Keratinocyte (primary cell): ENCODE measurements at regions not wholly inside any gene's neighbourhood (a gene's known extent, or its start where the extent isn't known, plus 50 kb on each side); places are given as distances from the start of the nearest gene placed in this dataset.

Source experiments
- EZH2 ChIP-seq: IDR thresholded peaks from one replicate; pipeline ENCODE4 v1.6.1; 2012; ENCODE audit warnings: inconsistent platforms, mild to moderate bottlenecking, low read length, moderate library complexity
- TF ChIP-seq, protein P1 (sequence below), 3 experiments: IDR thresholded peaks in 1 of 3; conservative IDR thresholded peaks in 1 of 3; optimal IDR thresholded peaks in 1 of 3; 2 replicates in 2 of 3; 3 replicates in 1 of 3; pipeline versions ENCODE3 to v1.5.1; 2011; ENCODE audit warnings: low read length in 3 of 3, mild to moderate bottlenecking in 3 of 3, moderate library complexity in 2 of 3, control low read depth in 1 of 3, inconsistent platforms in 1 of 3; ENCODE audit not compliant: insufficient read depth in 2 of 3; ENCODE audit errors: extremely low read depth in 1 of 3

- TF ChIP-seq, protein P1, sequence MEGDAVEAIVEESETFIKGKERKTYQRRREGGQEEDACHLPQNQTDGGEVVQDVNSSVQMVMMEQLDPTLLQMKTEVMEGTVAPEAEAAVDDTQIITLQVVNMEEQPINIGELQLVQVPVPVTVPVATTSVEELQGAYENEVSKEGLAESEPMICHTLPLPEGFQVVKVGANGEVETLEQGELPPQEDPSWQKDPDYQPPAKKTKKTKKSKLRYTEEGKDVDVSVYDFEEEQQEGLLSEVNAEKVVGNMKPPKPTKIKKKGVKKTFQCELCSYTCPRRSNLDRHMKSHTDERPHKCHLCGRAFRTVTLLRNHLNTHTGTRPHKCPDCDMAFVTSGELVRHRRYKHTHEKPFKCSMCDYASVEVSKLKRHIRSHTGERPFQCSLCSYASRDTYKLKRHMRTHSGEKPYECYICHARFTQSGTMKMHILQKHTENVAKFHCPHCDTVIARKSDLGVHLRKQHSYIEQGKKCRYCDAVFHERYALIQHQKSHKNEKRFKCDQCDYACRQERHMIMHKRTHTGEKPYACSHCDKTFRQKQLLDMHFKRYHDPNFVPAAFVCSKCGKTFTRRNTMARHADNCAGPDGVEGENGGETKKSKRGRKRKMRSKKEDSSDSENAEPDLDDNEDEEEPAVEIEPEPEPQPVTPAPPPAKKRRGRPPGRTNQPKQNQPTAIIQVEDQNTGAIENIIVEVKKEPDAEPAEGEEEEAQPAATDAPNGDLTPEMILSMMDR (optimal IDR thresholded peaks at IDR 0.05 in 1 of 3, IDR thresholded peaks at IDR 0.05 in 1 of 3, conservative IDR thresholded peaks at IDR 0.05 in 1 of 3; ENCODE audit: extremely low read depth in 1 of 3, insufficient read depth in 2 of 3, low read length in 3 of 3), result no peak
- no peak for TF ChIP-seq EZH2
Observed at GRCh38 chr1:2940178-2940577, 81.1 kb upstream of the ACTRT2 start.
